ENCODE measurements at regions not wholly inside any gene's neighbourhood (a gene's known extent, or its start where the extent isn't known, plus 50 kb on each side); places are given as distances from the start of the nearest gene placed in this dataset.

- H3K4me1 ChIP-seq (ENCODE audit: control insufficient read depth in 2 of 3, insufficient read depth in 2 of 3, low read depth in 1 of 3, low read length in 3 of 3) = no peaks in the 10 kb centered on the region
- no peak overlapping the region for H3K9ac ChIP-seq (ENCODE audit: low read length in 3 of 3)
- peaks cover 0 to 3% (median 0%) of the 10 kb centered on the region in 3 donors for H3K9me3 ChIP-seq (ENCODE audit: control insufficient read depth in 2 of 3, insufficient read depth in 1 of 3, low read length in 3 of 3)
- H3K4me3 ChIP-seq (ENCODE audit: low read length in 3 of 3) = no peak overlapping the region
- DNase-seq (no peak), FAIRE-seq (no peak)
- TF ChIP-seq CTCF (IDR thresholded peaks at IDR 0.05; ENCODE audit: borderline replicate concordance, extremely low read depth, insufficient read depth) = no peak
- H3K27me3 ChIP-seq (ENCODE audit: control insufficient read depth, insufficient read depth, low read length) = no peaks in the 10 kb centered on the region
- no peaks in the 10 kb centered on the region for H3K36me3 ChIP-seq (ENCODE audit: control insufficient read depth in 2 of 3, insufficient read depth in 3 of 3, low read length in 3 of 3)
- intact Hi-C loops (cut with DNase I) = no loop called here
- no peak overlapping the region for H3K27ac ChIP-seq (ENCODE audit: low read depth in 2 of 2, low read length in 2 of 2)
Measured at GRCh38 chr2:122451697-122452096, 696.2 kb downstream of the TSN start.

- no peak overlapping the region for H3K4me3 ChIP-seq (ENCODE audit: low read length in 3 of 3)
- FAIRE-seq = no peak
- no peak overlapping the region for H3K27ac ChIP-seq (ENCODE audit: low read depth in 2 of 2, low read length in 2 of 2)
Measured at GRCh38 chr2:122469147-122469546, 713.7 kb downstream of the TSN start.

GRCh38 chr2:122471753-122472152 is 716.3 kb downstream of the TSN start:
- no peaks in the 10 kb centered on the region for H3K9me3 ChIP-seq (ENCODE audit: control insufficient read depth in 2 of 3, insufficient read depth in 1 of 3, low read length in 3 of 3)
- no peak overlapping the region for H3K27ac ChIP-seq (ENCODE audit: low read depth in 2 of 2, low read length in 2 of 2)
- intact Hi-C loops (cut with DNase I) = no loop called here
- H3K4me1 ChIP-seq (ENCODE audit: control insufficient read depth in 2 of 3, insufficient read depth in 2 of 3, low read depth in 1 of 3, low read length in 3 of 3) = no peaks in the 10 kb centered on the region
- FAIRE-seq (no peak), DNase-seq (no peak)
- no peak for TF ChIP-seq CTCF (IDR thresholded peaks at IDR 0.05; ENCODE audit: borderline replicate concordance, extremely low read depth, insufficient read depth)
- no peak overlapping the region for H3K9ac ChIP-seq (ENCODE audit: low read length in 3 of 3)
- no peaks in the 10 kb centered on the region for H3K27me3 ChIP-seq (ENCODE audit: control insufficient read depth, insufficient read depth, low read length)
- no peak overlapping the region for H3K4me3 ChIP-seq (ENCODE audit: low read length in 3 of 3)
- H3K36me3 ChIP-seq (ENCODE audit: control insufficient read depth in 2 of 3, insufficient read depth in 3 of 3, low read length in 3 of 3) = no peaks in the 10 kb centered on the region

More at GRCh38 chr2:122469147-122469546, 713.7 kb downstream of the TSN start:
- intact Hi-C loops (cut with DNase I) = no loop called here
- Histone ChIP-seq H3K9ac (ENCODE audit: low read length in 3 of 3) (no peak overlapping the region), H3K27me3 (ENCODE audit: control insufficient read depth, insufficient read depth, low read length) (no peaks in the 10 kb centered on the region), H3K36me3 (ENCODE audit: control insufficient read depth in 2 of 3, insufficient read depth in 3 of 3, low read length in 3 of 3) (no peaks in the 10 kb centered on the region), H3K9me3 (ENCODE audit: control insufficient read depth in 2 of 3, insufficient read depth in 1 of 3, low read length in 3 of 3) (no peaks in the 10 kb centered on the region), H3K4me1 (ENCODE audit: control insufficient read depth in 2 of 3, insufficient read depth in 2 of 3, low read depth in 1 of 3, low read length in 3 of 3) (no peaks in the 10 kb centered on the region)
- TF ChIP-seq CTCF (IDR thresholded peaks at IDR 0.05; ENCODE audit: borderline replicate concordance, extremely low read depth, insufficient read depth) = no peak
- no peak for DNase-seq

- DNase-seq = no peak
- Histone ChIP-seq H3K9me3 (ENCODE audit: control insufficient read depth in 2 of 3, insufficient read depth in 1 of 3, low read length in 3 of 3) (no peaks in the 10 kb centered on the region), H3K27me3 (ENCODE audit: control insufficient read depth, insufficient read depth, low read length) (no peaks in the 10 kb centered on the region), H3K36me3 (ENCODE audit: control insufficient read depth in 2 of 3, insufficient read depth in 3 of 3, low read length in 3 of 3) (no peaks in the 10 kb centered on the region), H3K9ac (ENCODE audit: low read length in 3 of 3) (no peak overlapping the region), H3K4me1 (ENCODE audit: control insufficient read depth in 2 of 3, insufficient read depth in 2 of 3, low read depth in 1 of 3, low read length in 3 of 3) (no peaks in the 10 kb centered on the region), H3K4me3 (ENCODE audit: low read length in 3 of 3) (no peak overlapping the region), H3K27ac (ENCODE audit: low read depth in 2 of 2, low read length in 2 of 2) (no peak overlapping the region)
- intact Hi-C loops (cut with DNase I) = no loop called here
- TF ChIP-seq CTCF (IDR thresholded peaks at IDR 0.05; ENCODE audit: borderline replicate concordance, extremely low read depth, insufficient read depth) = no peak
- no peak for FAIRE-seq
Measured at GRCh38 chr2:122478117-122478516, 722.7 kb downstream of the TSN start.
